HG03439 (cell line): ENCODE measurements at regions not wholly inside any gene's neighbourhood (a gene's known extent, or its start where the extent isn't known, plus 50 kb on each side); places are given as distances from the start of the nearest gene placed in this dataset.

Experiments used
- ATAC-seq: cut with Tn5 transposase; IDR thresholded peaks from one replicate; pipeline ENCODE4 v1.9.1; 2021; ENCODE audit warnings: mild to moderate bottlenecking, moderate library complexity; ENCODE audit not compliant: unreplicated experiment

GRCh38 chr13:73599232-73600128, 534.7 kb downstream of the KLF12 start:
- ATAC-seq: no peak

GRCh38 chr13:73598020-73598712, 536.0 kb downstream of the KLF12 start:
- no peak for ATAC-seq

- ATAC-seq: no peak
Measured at GRCh38 chr13:73596382-73596781, 537.6 kb downstream of the KLF5 start.

- no peak for ATAC-seq
Measured at GRCh38 chr13:73593199-73593765, 534.5 kb downstream of the KLF5 start.

GRCh38 chr13:73591861-73592260, 533.1 kb downstream of the KLF5 start:
- no peak for ATAC-seq

- no peak for ATAC-seq
Measured at GRCh38 chr13:73590795-73591194, 532.0 kb downstream of the KLF5 start.

GRCh38 chr13:73585236-73585635, 526.4 kb downstream of the KLF5 start:
- no peak for ATAC-seq

- no peak for ATAC-seq
Measured at GRCh38 chr13:73583331-73583730, 524.5 kb downstream of the KLF5 start.

GRCh38 chr13:73580513-73581267, 521.9 kb downstream of the KLF5 start:
- no peak for ATAC-seq

GRCh38 chr13:73579574-73580274, 520.9 kb downstream of the KLF5 start:
- ATAC-seq: no peak

GRCh38 chr13:73578251-73578875, 519.6 kb downstream of the KLF5 start:
- no peak for ATAC-seq

GRCh38 chr13:73576291-73576690, 517.5 kb downstream of the KLF5 start:
- no peak for ATAC-seq

GRCh38 chr13:73572824-73573223, 514.0 kb downstream of the KLF5 start:
- no peak for ATAC-seq

- no peak for ATAC-seq
Measured at GRCh38 chr13:73571376-73571775, 512.6 kb downstream of the KLF5 start.

- no peak for ATAC-seq
Measured at GRCh38 chr13:73556902-73557301, 498.1 kb downstream of the KLF5 start.

- ATAC-seq: no peak
Measured at GRCh38 chr13:73556128-73556527, 497.3 kb downstream of the KLF5 start.

GRCh38 chr13:73551736-73552135, 492.9 kb downstream of the KLF5 start:
- ATAC-seq: no peak

- ATAC-seq: no peak
Measured at GRCh38 chr13:73549717-73550116, 490.9 kb downstream of the KLF5 start.

GRCh38 chr13:73548449-73548848, 489.6 kb downstream of the KLF5 start:
- ATAC-seq: no peak

- ATAC-seq: no peak
Measured at GRCh38 chr13:73547239-73547638, 488.4 kb downstream of the KLF5 start.
